Left kidney (tissue), 1 donor: ENCODE measurements at regions not wholly inside any gene's neighbourhood (a gene's known extent, or its start where the extent isn't known, plus 50 kb on each side); places are given as distances from the start of the nearest gene placed in this dataset.

Source experiments
- DNase-seq: peaks from one replicate; pipeline ENCODE4 v3.0.0-alpha.2; 2013

- DNase-seq: peak; percentile 26
These were observed 455.3 kb upstream of the USP24 start for GRCh38 chr1:55670331-55671082.

GRCh38 chr1:55669293-55669692 is 454.1 kb upstream of the USP24 start:
- DNase-seq: no peak

DNA sequence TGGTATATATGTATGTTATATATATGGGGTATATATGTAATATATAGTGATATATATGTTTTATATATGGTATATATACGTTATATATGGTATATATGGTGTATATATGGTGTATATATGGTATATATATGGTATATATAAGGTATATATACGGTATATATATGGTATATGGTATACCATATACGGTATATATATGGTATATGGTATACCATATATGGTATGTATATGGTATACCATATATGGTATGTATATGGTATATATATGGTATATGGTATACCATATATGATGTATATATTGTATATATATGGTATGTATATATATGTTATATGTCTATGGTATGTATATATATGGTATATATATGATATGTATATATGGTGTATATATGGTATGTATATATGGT is 447.7 kb upstream of the USP24 start:
- no peak for DNase-seq

- no peak for DNase-seq
These were observed 443.8 kb upstream of the USP24 start for GRCh38 chr1:55658917-55659316.

GRCh38 chr1:55654750-55655149 is 439.6 kb upstream of the USP24 start:
- DNase-seq: no peak

GRCh38 chr1:55654171-55654570 is 439.0 kb upstream of the USP24 start:
- DNase-seq: no peak

DNA sequence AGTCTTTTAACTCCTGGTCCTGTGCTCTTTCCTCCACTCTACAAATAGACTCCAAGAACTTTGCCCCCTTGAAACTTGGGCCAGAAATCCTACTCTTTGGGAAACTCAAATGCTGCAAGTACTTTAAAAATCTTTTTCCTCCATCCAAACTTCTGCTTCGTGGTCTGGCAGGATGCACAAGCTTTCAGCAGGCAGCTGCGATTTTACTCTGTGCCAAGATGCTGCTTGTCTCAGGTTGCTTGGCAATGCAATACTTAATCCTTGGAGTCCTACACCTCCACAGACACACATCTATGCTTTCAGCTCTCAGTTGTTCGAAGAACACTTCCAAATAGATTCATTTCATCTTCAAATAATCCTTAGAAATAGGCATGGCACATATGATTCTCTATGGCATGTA is 435.3 kb upstream of the USP24 start:
- no peak for DNase-seq

DNA sequence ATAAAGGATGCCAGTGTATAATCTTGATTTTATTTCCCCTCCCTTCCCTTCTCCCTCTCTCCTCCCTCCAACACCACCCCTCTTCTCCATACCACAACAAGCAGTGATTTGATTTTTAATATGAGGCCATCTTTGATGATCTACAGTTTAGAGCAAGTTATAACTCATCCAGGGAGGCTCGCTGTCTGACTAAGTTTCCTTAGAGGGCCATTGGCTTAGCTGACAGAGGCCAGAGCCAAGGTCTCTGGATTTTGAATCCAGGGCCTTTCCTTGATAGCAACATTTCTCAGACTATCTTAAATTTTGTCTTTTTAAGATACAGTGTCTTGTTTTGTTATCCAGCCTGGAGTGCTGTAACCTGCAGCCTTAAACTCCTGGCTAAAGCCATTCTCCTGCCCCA is 431.0 kb upstream of the USP24 start:
- no peak for DNase-seq

- DNase-seq: peak; percentile 48
These were observed 430.1 kb upstream of the USP24 start for GRCh38 chr1:55645270-55645669.

DNA sequence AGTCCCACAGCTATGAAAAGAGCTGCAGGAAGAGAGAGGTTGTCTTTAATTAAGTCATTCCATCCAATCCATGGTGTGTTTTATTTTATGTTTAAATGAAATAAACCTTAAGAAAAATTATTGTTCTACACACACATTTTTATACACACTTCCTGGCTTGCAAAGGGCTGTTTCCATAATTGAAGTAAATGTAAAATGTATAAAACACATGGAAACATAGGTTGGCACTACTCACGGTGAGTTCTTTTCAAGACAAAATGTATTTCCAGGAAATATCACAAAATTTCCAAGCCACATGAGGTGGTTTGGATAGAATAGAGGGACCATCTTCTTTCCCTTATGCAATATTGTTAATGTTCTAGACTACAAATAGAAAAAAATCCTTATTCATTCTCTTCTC is 426.8 kb upstream of the USP24 start:
- DNase-seq: no peak

- DNase-seq: no peak
These were observed 425.7 kb upstream of the USP24 start for GRCh38 chr1:55640708-55641473.

- no peak for DNase-seq
These were observed 424.4 kb upstream of the USP24 start for GRCh38 chr1:55639526-55639925.

- DNase-seq: no peak
These were observed 423.9 kb upstream of the USP24 start for GRCh38 chr1:55639051-55639450.

- DNase-seq: no peak
These were observed 421.5 kb upstream of the USP24 start for GRCh38 chr1:55636696-55637095.

- no peak for DNase-seq
These were observed 420.7 kb upstream of the USP24 start for GRCh38 chr1:55635856-55636255.

DNA sequence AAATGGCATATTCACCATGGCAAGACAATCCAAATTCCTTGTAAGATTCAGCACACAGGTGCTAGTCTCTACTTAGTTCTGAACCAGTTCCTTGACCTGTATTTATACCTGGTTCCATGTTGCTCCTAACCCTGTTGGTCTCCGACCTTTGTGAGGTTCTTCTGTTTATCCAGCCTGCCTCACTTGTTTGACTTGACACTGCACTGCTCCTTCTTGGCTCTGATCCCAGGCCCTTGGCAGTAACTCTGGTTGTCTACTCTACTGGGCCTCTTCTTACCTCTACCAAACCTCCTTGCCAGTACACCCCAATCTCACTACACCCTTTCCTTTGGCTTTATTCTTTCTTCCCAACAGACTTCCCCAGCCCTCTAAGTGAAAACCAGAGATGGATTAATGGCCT is 419.4 kb upstream of the USP24 start:
- DNase-seq: no peak

GRCh38 chr1:55632906-55633305 is 417.7 kb upstream of the USP24 start:
- peak; percentile 86 for DNase-seq

DNA sequence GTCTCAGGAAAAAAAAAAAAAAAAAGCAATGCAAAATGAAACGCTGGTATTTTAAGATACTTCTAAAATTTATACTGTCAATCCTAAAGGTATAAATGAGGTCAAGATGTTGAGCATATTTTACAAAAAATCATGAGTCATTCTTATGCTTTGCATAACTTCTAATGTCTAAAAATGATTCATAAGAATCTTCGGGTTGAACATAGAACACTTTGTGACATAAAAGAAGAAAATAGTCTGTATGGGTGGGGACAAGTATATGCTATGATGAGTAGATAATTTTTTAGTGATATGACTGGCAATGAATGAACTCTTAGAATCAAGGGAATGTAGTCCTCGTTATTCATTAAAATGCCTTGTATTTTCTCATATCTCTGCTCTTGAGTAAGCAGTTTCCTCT is 416.9 kb upstream of the USP24 start:
- DNase-seq: no peak

DNA sequence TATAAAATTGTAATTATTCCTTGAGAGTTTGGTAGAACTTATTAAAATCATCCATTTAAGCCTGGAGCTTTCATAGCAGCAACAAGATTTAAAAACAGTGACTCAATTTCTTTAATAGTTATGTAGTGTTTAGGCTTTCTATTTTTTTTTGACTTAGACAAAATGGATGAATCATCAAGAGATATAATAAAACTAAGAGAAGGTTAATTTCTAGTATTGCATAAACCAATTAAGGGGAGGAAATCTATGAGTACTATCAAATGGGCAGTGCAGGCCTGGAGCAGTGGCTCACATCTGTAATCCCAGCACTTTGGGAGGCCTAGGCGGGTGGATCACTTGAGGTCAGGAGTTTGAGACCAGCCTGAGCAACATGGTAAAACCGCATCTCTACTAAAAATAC is 416.3 kb upstream of the USP24 start:
- DNase-seq: no peak

DNA sequence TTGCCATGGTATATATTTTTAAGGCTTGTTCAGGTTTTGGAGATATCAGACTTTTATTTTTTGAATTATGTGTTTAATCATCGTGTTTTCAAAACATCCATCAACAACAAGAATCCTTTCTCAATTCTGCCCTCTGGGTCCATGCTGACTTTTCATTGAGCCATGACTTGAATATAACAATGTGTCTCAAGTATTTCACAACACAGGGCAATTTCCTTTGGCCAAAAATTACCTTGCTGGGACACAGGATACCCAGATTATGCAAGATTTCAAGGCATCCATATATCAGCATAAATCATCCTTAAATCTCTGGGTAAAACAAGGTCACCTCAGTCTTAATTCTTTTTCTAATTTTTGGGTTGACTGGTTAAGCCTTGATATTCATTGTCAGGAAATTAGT is 411.2 kb upstream of the USP24 start:
- no peak for DNase-seq

- no peak for DNase-seq
These were observed 409.6 kb upstream of the USP24 start for GRCh38 chr1:55624766-55625165.

DNA sequence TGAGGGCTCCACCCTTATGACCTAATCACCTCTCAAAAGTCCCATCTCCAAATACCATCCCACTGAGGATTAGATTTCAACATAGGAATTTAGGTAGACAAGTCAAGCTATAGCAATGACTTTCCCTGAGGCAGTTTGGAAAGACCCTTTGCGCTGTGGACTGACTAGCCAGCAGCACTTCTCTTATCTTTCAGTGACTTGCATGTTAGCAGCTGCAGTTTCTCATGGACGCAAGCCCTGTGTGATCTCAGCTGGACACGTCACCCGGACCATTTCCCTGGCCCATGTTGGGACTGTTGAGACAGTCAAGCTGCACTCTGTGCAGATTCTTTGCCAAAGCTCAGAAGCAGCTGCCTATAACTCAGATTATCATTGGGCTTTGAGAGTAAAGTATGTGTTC is 408.1 kb upstream of the USP24 start:
- DNase-seq: no peak

GRCh38 chr1:55622074-55622473 is 406.9 kb upstream of the USP24 start:
- peak; percentile 59 for DNase-seq

GRCh38 chr1:55618199-55618598 is 403.0 kb upstream of the USP24 start:
- no peak for DNase-seq
